NCI-H82 treated with DMSO at 0.1 percent for 48 hours (cell line): ENCODE measurements at regions not wholly inside any gene's neighbourhood (a gene's known extent, or its start where the extent isn't known, plus 50 kb on each side); places are given as distances from the start of the nearest gene placed in this dataset.
A peak's percentile ranks its signal among the peaks of the same experiment; 100 is the strongest.
"Not testable (repeated sequence)": the region's sequence is repeated elsewhere in the genome, so short reads cannot be mapped to it uniquely, and the experiment has no call there.

Experiments used
- DNase-seq: peaks from one replicate; lab custom pipeline; 2025; ENCODE audit not compliant: unreplicated experiment; lab: John Stamatoyannopoulos, UW

DNA sequence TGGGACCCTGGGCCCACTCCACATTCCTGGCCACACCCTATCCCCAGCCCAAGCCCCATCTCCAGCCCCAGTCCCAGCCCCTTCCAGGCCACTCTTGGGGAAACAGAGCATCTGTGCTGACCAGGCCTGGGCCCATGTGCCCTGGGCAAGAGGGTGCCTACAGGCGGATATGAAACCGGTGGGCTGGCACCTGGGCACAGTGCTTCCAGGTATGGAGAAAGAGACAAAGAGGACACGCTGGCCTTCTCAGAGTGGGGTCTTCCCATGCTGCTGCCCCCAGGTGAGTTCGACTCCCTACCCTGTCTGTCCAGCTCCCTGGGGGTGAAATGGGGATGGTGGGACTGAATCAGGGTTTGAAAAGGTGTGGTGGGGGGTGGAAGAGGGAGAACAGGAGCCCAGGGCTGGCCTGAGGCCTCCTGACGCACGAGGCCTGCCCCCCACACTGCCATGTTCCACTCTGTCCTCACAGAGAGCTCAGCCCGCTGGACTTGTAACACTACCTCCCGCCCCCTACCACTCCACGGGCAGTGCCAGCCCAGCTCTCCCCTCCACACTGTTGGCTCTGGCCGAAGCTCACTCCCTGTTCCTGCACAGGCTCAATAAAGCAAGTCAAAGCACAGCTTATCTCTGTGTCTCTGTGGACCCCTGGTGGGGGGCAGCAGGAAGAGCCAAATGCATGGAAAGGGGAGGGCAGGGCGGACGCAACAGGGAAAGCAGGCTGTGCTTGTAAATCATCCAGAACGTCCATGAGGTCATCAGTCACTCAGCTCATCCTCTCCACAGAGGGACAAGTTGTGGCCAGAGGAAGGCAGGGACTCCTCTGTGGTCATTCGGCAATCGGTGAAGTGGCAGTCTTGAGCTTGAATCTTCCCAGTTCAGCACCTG is 71.1 kb upstream of the TMEM97 start:
- peak; percentile 20 for DNase-seq

- no peak for DNase-seq
These were observed 69.3 kb upstream of the TMEM97 start for GRCh38 chr17:28249706-28250105.

GRCh38 chr17:28252436-28252835 is 66.6 kb upstream of the TMEM97 start:
- DNase-seq = no peak

DNA sequence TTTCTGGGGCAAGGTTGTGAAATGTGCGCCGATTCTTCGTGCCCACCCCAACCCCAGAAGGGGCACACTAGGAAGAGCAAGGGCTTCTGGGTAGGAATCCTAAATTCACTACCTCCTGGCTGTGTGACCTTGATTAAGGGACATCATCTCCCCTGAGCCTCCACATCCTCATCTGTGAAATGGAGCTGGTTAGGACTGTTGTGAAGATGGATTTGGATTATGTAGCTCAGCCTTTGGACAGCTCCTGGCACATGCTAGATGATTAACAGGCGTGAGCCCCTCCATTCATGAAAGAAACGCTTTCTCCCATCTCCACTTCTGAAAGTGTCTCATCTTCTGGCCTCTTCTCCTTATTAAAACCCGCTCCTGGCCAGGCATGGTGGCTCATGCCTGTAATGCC is 65.3 kb upstream of the TMEM97 start:
- no peak for DNase-seq

- DNase-seq = no peak
These were observed 63.4 kb upstream of the TMEM97 start for GRCh38 chr17:28255616-28256015.

DNA sequence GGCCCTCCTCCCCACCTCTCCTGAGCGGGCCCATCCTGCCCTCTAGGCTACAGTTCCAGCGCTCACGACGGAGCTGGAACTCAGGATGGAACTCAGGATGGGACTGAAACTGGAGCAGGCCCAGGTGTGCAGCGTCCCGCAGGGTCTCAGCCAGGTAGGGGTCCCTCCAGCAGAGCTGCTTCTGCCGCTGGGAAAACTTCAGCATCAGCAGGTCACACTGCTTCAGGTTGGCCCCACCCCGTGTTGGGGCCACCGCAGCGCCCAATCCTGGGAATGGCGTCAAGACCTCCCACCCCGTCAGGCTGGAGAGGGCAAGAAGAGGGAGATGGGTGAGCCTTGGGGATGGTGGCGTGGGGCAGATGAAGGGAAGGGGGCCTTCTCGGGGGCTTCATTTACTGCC is 62.6 kb upstream of the TMEM97 start:
- no peak for DNase-seq

GRCh38 chr17:28256881-28257280 is 62.1 kb upstream of the TMEM97 start:
- DNase-seq = no peak

DNA sequence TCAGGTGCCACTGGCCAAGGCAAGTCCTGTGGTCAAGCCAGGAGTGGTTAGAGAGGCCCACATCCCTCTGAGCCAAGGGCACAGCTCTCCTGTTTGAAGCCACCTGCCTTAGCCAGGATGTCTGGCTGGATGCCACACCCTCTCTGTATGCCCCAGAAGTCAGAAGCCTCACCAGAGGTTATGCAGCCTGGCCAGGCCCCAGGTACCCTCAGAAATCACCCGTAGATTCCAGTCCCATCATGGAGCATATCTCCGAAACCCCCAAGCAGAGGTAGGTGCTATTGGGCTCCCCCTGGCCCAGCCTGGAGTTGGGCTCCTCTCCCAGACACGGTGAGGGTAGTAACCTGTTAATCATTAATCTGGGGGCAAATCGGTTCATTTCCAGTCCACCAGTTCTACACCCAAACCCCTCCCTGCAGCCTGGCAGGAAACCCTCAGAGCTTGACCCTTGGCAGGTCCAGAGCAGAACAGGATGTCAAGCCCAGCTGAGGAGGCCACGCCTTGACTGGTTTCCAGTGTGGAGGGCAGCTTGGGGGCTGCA is 60.6 kb upstream of the TMEM97 start:
- no peak for DNase-seq

GRCh38 chr17:28261219-28261618 is 57.8 kb upstream of the TMEM97 start:
- DNase-seq = no peak

DNA sequence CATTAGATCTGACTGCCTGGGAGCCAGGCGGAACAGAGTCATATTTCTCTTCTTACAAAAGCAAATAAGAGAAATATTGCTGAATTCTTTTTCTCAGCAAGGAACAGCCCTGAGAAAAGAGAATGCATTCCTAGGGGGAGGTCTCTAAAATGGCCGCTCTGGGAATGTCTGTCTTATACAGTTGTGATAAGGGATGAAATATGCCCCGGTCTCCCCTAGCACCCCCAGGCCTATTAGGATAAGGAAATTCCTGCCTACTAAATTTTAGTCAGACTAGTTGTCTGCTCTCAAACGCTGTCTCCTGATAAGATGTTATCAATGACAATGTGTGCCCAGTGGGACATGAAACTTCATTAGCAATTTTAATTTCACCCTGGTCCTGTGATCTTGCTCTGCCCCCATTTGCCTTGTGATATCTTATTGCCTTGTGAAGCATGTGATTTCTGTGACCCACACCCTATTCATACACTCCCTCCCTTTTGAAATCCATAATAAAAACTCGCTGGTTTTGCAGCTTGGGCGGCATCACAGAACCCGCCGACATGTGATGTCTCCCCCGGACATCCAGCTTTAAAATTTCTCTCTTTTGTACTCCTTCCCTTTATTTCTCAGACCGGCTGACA is 56.8 kb upstream of the TMEM97 start:
- not testable (repeated sequence) for DNase-seq

GRCh38 chr17:28264902-28265548 is 54.0 kb upstream of the TMEM97 start:
- not testable (repeated sequence) for DNase-seq

- not testable (repeated sequence) for DNase-seq
These were observed 53.0 kb upstream of the TMEM97 start for GRCh38 chr17:28265856-28266546.

DNA sequence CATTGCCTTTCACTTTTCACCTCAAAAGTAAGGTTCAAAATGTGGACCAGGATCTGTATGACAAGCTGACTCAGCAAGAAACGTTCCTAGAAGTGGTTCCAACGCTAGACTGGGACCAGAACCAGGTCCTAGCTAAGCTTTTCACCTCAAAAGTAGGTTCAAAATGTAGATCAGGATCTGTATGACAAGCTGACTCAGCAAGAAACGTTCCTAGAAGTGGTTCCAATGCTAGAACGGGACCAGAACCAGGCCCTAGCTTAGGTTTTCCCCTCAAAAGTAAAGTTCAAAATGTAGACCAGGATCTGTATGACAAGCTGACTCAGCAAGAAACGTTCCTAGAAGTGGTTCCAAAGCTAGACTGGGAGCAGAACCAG is 52.5 kb upstream of the TMEM97 start:
- DNase-seq = not testable (repeated sequence)

- not testable (repeated sequence) for DNase-seq
These were observed 51.9 kb upstream of the TMEM97 start for GRCh38 chr17:28266926-28267719.

DNA sequence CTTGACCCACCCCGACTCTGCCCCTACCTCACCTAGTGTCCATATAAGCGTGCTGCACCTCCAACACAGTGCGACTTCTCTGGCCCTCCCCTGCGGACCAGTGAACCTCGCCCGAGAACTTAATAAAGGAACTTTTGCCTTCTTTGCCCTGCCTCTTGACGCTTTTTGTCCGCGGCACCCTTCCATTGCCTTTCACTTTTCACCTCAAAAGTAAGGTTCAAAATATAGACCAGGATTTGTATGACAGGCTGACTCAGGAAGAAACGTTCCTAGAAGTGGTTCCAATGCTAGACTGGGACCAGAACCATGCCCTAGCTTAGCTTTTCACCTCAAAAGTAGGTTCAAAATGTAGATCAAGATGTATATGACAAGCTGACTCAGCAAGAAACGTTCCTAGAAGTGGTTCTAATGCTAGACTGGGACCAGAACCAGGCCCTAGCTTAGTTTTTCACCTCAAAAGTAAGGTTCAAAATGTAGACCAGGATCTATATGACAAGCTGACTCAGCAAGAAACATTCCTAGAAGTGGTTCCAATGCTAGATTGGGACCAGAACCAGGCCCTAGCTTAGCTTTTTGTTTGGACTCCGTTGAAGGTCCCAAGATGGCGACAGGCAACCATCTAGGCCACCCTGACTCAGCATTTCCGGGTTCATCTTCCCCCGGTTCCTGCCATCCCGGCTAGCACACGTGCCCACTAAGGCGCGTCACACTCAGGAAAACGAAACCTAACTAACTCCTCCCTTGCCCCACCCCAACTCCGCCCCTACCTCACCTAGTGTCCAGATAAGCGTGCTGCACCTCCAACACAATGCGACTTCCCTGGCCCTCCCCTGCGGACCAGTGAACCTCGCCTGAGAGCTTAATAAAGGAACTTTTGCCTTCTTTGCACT is 51.0 kb upstream of the TMEM97 start:
- no peak for DNase-seq

GRCh38 chr17:28268610-28269313 is 50.2 kb upstream of the TMEM97 start:
- DNase-seq = no peak
